Gastrocnemius medialis (tissue), 4 donors: ENCODE measurements at regions not wholly inside any gene's neighbourhood (a gene's known extent, or its start where the extent isn't known, plus 50 kb on each side); places are given as distances from the start of the nearest gene placed in this dataset.

Source experiments
- CTCF ChIP-seq, 5 experiments: fragments of 450-650 bp in 3 of 5; fragments of 200-600 bp in 2 of 5; sonication (generic) in 2 of 5; IDR thresholded peaks in 4 of 5; conservative IDR thresholded peaks in 1 of 5; 1 replicate in 4 of 5; 2 replicates in 1 of 5; pipeline ENCODE4 v1.5.1; 2016 to 2019; ENCODE audit warnings: antibody characterized with exemption in 5 of 5, mild to moderate bottlenecking in 3 of 5, moderate library complexity in 3 of 5
- POLR2A ChIP-seq, 2 donors: fragments of 450-650 bp; IDR thresholded peaks; one replicate each; pipeline ENCODE4 v1.6.1; 2017; ENCODE audit warnings: antibody characterized with exemption in 2 of 2, mild to moderate bottlenecking in 2 of 2, moderate library complexity in 2 of 2

GRCh38 chrX:80335062-80335830 is 85.0 kb upstream of the TENT5D start:
- TF ChIP-seq POLR2A (IDR thresholded peaks at IDR 0.05) (no peak), CTCF (IDR thresholded peaks at IDR 0.05 in 4 of 5, conservative IDR thresholded peaks at IDR 0.05 in 1 of 5) (no peak)
